Stimulated activated CD4-positive, alpha-beta T cell treated with anti-CD3 and anti-CD28 coated beads, Interleukin-1b, Interleukin-23, amount 100 ng/mL, for 1 hour (primary cell): ENCODE measurements at regions not wholly inside any gene's neighbourhood (a gene's known extent, or its start where the extent isn't known, plus 50 kb on each side); places are given as distances from the start of the nearest gene placed in this dataset.

Experiments
- DNase-seq, 2 donors: peaks; one replicate each; pipeline ENCODE4 v3.0.0-alpha.2; 2020; ENCODE audit warnings: low read depth in 2 of 2

DNA sequence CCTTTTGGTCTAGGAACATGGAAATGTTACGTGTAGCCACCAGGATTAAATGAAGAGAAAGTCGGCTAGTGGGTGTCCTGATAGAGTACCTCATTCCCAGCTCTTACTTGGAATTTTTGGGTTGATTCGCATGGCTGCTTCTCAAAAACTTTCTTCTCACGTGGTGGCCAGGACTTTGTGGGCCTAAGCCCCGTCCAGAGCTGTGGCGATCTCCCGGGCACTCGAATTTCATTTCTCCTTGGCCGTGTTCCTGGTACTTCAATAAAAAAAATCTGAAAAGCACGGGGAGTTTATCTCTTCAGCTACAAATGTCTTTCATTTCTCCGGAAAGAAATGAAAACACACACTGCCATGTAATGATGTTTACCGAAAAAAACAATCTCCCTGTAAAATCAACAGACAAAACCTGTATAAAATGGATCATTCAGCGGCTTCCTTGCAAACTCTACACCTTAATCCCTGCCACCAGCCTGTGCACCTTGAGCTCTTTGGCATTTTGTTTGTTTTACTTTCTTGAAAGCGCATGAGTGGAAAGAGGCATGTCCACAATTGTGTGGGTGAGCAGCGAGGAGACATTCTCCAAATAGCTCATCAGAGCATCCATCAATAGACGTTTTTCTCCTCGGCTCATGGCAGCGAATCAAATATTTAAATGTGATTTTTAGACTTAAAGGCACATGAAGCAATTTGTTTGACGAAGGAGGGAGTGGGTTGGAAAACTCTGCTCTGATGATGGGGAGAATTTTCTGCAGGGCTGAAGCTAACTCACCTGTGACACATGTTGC lies 173.1 kb downstream of the TFAP2C start:
- no peak for DNase-seq

DNA sequence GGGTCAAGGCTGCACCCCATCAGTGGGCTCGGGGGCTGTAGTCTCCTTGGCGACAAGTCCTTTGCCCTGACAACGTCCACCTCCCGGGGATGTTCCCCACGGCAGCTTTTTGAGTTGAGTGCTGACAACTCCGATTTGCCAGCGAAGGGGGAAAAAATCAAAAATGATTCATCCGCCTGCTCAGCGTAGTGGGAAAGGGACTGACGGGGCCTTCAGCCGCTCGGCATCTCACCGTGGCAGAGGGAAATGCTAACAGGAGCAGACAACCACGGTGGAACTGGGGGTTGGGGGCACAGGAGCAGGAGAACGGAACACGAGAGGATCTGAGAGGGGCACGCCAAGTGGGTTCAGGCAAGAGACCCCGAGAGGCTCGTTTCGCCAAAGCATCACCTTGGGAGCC lies 173.7 kb downstream of the TFAP2C start:
- DNase-seq: no peak

GRCh38 chr20:56805313-56805712 lies 176.2 kb downstream of the TFAP2C start:
- no peak for DNase-seq

- no peak for DNase-seq
Observed at GRCh38 chr20:56805966-56806365, 176.9 kb downstream of the TFAP2C start.

DNA sequence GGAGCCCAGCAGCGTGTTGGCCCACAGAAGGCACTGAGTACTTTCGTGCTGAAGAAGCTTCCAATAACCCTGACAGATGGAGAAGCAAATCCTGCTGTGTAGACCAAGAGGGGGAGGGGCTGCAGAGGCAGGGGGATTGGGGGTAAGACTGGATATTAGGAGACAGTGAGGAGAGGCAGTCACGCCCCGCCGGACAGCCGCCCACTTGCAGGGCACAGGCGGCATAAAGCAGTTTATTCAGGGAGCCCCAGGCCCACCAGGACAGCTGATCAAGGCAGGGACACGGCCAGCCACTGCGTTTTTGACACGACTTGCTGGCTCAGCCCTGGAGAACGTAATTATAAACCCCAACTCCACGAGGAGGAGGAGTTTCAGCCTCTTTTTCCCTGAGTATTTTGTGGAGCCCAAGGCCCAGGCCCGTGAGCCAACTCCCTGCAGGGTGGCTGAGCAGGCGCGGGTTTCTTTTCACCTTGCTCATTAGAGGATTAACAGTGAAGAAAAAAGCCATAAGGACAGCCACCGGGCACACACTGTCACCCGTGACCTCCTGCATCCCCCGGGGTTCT lies 177.9 kb downstream of the TFAP2C start:
- no peak for DNase-seq

DNA sequence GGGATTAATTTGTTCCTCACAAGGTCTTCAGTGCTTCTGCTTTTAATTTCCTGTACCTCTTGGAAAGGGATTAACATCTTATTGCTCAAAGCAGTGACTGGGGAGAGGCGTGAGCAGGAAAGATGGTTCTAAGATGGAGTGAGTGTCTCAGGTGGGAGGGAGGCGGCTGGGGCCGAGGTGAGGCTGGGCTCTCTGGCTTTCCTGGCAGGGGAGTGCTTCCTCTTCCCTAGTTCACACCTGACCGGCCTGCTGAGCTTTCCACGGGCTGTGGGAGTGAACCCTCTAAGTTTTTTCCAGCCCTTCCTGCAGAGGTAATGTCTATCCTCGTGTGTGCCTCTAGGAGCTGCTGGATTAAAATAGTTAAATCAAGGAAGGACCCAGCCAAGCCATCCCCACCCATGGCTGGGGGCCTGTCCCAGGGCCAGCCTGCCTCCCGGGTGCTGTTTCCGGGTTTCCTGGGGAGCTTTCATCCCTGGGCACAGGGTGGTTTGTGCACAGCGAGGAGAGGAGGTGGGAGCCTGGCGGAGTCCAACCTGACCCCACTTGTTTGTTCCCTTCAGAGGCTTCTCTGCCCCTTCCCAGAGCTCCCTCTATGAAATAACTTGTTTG lies 179.1 kb downstream of the TFAP2C start:
- no peak for DNase-seq

DNA sequence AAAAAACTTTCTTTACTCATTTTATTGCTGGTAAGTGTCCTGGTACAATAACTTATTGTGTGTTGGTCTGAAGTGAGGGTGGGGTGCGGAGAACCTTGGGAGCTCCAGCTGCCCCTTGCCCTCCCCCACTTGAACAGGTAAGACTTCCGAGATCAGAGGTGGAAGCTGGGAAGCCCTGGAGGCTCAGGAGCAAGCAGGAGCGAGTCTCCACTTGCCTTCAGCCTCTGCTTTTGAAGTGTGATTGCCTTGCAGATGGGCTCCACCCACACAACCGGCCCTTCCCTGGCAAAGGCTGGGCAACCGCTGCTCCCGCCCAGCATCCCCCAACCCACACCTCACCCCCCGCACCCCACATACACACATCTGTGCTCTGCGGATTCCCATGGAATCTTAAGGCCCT lies 179.6 kb downstream of the TFAP2C start:
- DNase-seq: no peak

DNA sequence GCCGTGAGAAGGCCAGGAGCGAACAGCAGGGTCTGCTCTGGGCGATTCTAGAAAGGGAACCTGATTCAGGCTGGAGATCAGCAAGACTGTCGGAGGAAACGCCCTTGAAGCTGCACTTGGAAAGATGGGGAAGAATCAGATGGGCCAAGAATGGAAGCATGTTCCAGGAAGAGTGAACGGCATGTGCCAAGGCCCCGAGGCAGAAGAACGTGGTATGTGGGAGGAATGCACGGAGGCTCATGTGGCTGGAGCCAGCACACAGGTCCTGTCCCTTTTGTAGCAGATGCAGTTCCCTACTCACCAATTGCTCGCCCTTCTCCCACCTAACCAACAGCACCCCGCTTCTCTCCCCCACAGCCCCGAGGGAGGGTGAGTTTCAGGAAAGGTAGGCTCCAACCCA lies 180.6 kb downstream of the TFAP2C start:
- no peak for DNase-seq

DNA sequence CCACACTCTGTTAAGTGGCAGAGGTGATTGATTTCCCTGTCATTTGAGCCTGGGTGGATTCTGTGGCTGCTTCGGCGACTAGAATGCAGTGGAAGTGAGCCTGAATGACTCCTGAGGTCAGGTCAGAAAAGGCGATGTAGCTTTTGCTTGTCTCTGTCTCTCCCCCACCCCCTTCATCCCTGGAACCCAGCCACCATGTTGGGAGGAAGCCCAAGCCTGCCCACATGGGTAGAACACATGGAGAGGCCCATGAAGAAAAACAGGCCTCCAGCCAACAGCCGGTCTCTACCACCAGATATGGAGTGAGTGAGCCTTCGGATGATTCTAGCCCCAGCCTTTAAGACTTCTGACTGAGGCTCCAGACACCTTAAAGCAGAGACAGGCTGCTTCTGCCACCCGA lies 181.0 kb downstream of the TFAP2C start:
- no peak for DNase-seq

GRCh38 chr20:56815796-56816195 lies 186.7 kb downstream of the TFAP2C start:
- DNase-seq: no peak

DNA sequence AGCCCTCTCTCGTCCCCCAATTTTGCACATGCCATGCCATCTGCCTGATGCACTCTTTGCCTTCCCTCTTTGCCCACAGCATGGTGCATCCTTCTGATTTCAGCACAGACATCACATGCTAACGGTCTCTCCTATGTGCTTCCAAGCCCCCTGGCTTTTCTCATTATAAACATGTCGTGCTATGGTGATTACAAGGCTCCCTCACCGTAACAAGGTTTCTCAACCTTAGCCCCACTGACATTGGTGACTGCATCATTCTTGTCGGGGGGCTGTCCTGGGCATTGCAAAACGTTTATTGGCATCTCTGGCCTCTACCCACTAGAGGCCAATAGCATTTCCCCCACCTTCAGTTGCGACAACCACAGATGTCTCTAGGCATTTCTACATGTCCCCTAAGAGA lies 187.2 kb downstream of the TFAP2C start:
- no peak for DNase-seq

DNA sequence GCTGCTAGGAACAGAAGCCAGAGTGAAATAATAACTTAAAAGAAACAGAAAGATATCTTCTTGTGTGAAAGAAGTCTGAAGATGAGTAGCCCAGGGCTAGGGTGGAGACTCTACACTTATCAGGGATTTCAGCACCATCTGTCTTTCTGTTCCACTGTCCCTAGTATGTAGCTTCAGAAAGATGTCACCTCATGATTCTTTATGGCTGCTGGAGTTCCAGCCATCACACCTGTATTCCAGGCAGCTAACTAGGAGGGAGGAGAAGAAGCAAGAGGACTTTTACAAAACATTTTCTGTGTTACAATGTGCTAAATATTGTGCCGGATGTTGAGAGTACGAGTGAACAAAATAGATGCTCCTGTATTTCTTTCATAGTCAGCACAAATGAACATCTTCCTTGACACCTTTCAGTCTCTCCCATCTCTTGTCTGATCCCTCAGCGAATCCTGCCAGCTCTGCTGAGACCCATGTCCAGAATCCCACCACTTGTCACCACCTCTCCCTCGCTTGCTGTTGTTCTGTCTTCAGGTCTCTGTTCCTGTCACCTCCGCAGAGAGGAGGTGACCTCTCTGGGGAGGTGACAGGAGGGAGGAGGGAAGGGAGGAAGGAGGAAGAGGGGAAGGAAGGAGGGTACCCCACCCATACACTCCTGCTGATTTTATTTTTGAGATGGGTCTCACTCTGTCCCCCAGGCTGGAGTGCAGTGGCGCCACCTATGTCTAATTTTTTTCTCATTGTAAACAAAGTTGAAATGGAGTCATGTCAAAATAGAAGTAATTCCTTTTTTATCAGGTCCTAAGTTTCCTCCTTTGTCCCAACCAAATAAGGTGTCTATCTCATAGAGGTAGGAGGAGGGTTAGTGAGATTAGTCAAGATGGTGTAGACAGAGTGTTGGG lies 188.9 kb downstream of the TFAP2C start:
- no peak for DNase-seq

GRCh38 chr20:56820984-56821383 lies 191.9 kb downstream of the TFAP2C start:
- DNase-seq: no peak

GRCh38 chr20:56826306-56826704 lies 197.2 kb downstream of the TFAP2C start:
- DNase-seq: no peak

- no peak for DNase-seq
Observed at GRCh38 chr20:56826705-56827665, 197.9 kb downstream of the TFAP2C start.

- DNase-seq: no peak
Observed at GRCh38 chr20:56827763-56828162, 198.7 kb downstream of the TFAP2C start.

GRCh38 chr20:56828402-56828801 lies 199.3 kb downstream of the TFAP2C start:
- DNase-seq: no peak

DNA sequence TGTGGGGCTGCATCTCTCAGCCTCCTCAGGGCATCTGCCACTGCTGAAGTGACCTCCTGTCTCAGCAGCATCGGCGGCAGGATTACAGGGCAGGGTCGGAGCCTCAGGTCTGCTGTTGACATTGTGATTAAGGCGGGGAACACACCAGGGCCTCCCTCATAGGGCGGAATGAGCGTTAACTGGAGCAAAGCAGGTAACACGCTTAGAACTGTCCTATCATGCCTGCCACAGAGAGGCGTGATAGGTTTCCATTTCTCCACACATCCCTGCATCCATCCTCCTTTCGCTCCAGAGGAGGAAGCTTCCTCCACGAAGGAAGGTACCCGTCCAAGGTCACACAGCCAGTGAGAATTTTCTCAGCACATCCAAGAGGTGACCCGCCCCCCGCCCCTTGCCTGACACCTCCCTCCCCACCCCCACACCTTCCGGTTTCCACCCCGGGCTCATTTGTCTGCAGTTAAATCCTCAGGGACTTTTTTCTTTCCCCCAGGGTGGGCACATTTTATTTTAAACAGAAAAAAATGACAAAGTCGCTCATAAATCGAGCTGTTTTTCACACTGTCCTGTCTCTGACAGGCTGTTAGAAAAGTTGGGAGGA lies 200.8 kb downstream of the TFAP2C start:
- no peak for DNase-seq

DNA sequence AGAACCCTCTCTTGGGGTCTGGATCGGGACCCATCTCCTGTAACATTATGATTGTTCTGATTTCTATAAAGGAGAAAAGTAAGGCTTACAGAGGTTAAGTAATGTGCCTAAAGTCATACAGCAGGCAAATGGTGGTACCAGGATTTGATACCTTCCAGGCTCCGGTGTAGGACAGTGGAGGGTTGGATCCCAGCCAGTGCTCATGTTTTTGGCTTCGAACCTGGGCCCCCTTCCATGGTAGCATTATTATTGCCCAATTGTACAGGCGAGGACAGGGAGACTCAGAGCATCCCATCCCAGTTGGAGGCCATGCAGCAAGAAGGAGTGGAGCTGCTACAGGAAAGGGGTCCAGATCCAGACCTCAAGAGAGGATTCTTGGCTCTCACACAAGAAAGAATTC lies 202.7 kb downstream of the TFAP2C start:
- DNase-seq: no peak

GRCh38 chr20:56833427-56833826 lies 204.3 kb downstream of the TFAP2C start:
- no peak for DNase-seq
